ENCODE measurements at regions not wholly inside any gene's neighbourhood (a gene's known extent, or its start where the extent isn't known, plus 50 kb on each side); places are given as distances from the start of the nearest gene placed in this dataset.
"Not testable (repeated sequence)": the region's sequence is repeated elsewhere in the genome, so short reads cannot be mapped to it uniquely, and the experiment has no call there.

GRCh38 chr1:223992456-223993246, 121.3 kb upstream of the FBXO28 start:
- H3K4me1 ChIP-seq (ENCODE audit: control insufficient read depth, extremely low read depth, insufficient read depth, low read length); H3K79me2 ChIP-seq (ENCODE audit: control insufficient read depth, insufficient read depth, low read length); H3K9me3 ChIP-seq (replicated peaks; ENCODE audit: control insufficient read depth, insufficient read depth, low read length); H3K27me3 ChIP-seq (ENCODE audit: control insufficient read depth in 2 of 2, insufficient read depth in 2 of 2, low read length in 2 of 2); H2AFZ ChIP-seq (ENCODE audit: low read depth, low read length); H3K4me2 ChIP-seq (ENCODE audit: insufficient read depth, low read length); H3K9me1 ChIP-seq (replicated peaks; ENCODE audit: control insufficient read depth, extremely low read depth, insufficient read depth, low read length); H4K20me1 ChIP-seq (replicated peaks; ENCODE audit: control insufficient read depth, extremely low read depth, insufficient read depth, low read length); H3K36me3 ChIP-seq (ENCODE audit: control insufficient read depth in 2 of 2, extremely low read depth in 1 of 2, insufficient read depth in 2 of 2, low read length in 2 of 2); dilution Hi-C loops (cut with MboI; ENCODE audit: extremely low pct_ligation_motif_present, low sequenced_read_pairs): not testable (repeated sequence)
- BruUV-seq (replicated peaks), result TSS peak; percentile 53
- intact Hi-C loops (cut with micrococcal nuclease), result loop anchor here (2.0 to 10.0 kb wide), 6 partner anchors 58 to 340 kb away; partner anchors contain the start of genes NVL and TP53BP2
- Histone ChIP-seq H3K4me3 (replicated peaks in 1 of 3; ENCODE audit: insufficient read depth in 1 of 3, low read depth in 1 of 3, low read length in 3 of 3) (peak overlapping the region; percentile 48 to 64 (median 50)), H3K27ac (ENCODE audit: insufficient read depth, low read depth, low read length) (peak overlapping the region; percentile 40), H3K9ac (replicated peaks; ENCODE audit: extremely low read depth, insufficient read depth, low read length) (peak overlapping the region; percentile 51)
- CTCF ChIA-PET, result interaction anchor here (0.6 to 2.3 kb wide), 3 partner anchors 59 to 114 kb away, joined by 3 to 15 read pairs (median 6); no protein-coding TSS in a partner anchor
- FAIRE-seq (peak; percentile 90), DNase-seq (ENCODE audit: low read depth, low spot score) (peak; percentile 98)
- POLR2A ChIA-PET, result interaction anchor here (1.3 kb wide), 1 partner anchor 60 kb away, joined by 5 read pairs; no protein-coding TSS in a partner anchor
- peak; percentile 10 for TF ChIP-seq JUN (IDR thresholded peaks at IDR 0.05; ENCODE audit: borderline replicate concordance, insufficient read depth, insufficient read length, low read depth)

GRCh38 chr1:223991297-223991857, 122.5 kb upstream of the FBXO28 start:
- H2AFZ ChIP-seq (ENCODE audit: low read depth, low read length); H3K4me3 ChIP-seq (replicated peaks in 1 of 3; ENCODE audit: insufficient read depth in 1 of 3, low read depth in 1 of 3, low read length in 3 of 3); POLR2A ChIA-PET; H4K20me1 ChIP-seq (replicated peaks; ENCODE audit: control insufficient read depth, extremely low read depth, insufficient read depth, low read length); H3K4me2 ChIP-seq (ENCODE audit: insufficient read depth, low read length); BruUV-seq (replicated peaks); H3K27me3 ChIP-seq (ENCODE audit: control insufficient read depth in 2 of 2, insufficient read depth in 2 of 2, low read length in 2 of 2); DNase-seq (ENCODE audit: low read depth, low spot score); H3K79me2 ChIP-seq (ENCODE audit: control insufficient read depth, insufficient read depth, low read length); dilution Hi-C loops (cut with MboI; ENCODE audit: extremely low pct_ligation_motif_present, low sequenced_read_pairs); FAIRE-seq; H3K36me3 ChIP-seq (ENCODE audit: control insufficient read depth in 2 of 2, extremely low read depth in 1 of 2, insufficient read depth in 2 of 2, low read length in 2 of 2); H3K27ac ChIP-seq (ENCODE audit: insufficient read depth, low read depth, low read length); H3K4me1 ChIP-seq (ENCODE audit: control insufficient read depth, extremely low read depth, insufficient read depth, low read length); H3K9ac ChIP-seq (replicated peaks; ENCODE audit: extremely low read depth, insufficient read depth, low read length); CTCF ChIA-PET; H3K9me1 ChIP-seq (replicated peaks; ENCODE audit: control insufficient read depth, extremely low read depth, insufficient read depth, low read length); H3K9me3 ChIP-seq (replicated peaks; ENCODE audit: control insufficient read depth, insufficient read depth, low read length): not testable (repeated sequence)
- intact Hi-C loops (cut with micrococcal nuclease), result loop anchor here (5.0 to 10.0 kb wide), 3 partner anchors 147 to 341 kb away; partner anchors contain the start of genes NVL and TP53BP2

- not testable (repeated sequence) for H3K27ac ChIP-seq (ENCODE audit: insufficient read depth, low read depth, low read length); H3K9me1 ChIP-seq (replicated peaks; ENCODE audit: control insufficient read depth, extremely low read depth, insufficient read depth, low read length)
Measured at GRCh38 chr1:223961985-223962384, 116.2 kb upstream of the TP53BP2 start.

GRCh38 chr1:223952801-223953200, 107.1 kb upstream of the TP53BP2 start:
- DNase-seq (ENCODE audit: low read depth, low spot score); CTCF ChIA-PET: not testable (repeated sequence)

More at GRCh38 chr1:223961985-223962384, 116.2 kb upstream of the TP53BP2 start:
- H3K4me2 ChIP-seq (ENCODE audit: insufficient read depth, low read length); dilution Hi-C loops (cut with MboI; ENCODE audit: extremely low pct_ligation_motif_present, low sequenced_read_pairs); H4K20me1 ChIP-seq (replicated peaks; ENCODE audit: control insufficient read depth, extremely low read depth, insufficient read depth, low read length); H3K27me3 ChIP-seq (ENCODE audit: control insufficient read depth in 2 of 2, insufficient read depth in 2 of 2, low read length in 2 of 2); CTCF ChIA-PET; FAIRE-seq; H3K4me3 ChIP-seq (replicated peaks in 1 of 3; ENCODE audit: insufficient read depth in 1 of 3, low read depth in 1 of 3, low read length in 3 of 3); intact Hi-C loops (cut with micrococcal nuclease); H3K4me1 ChIP-seq (ENCODE audit: control insufficient read depth, extremely low read depth, insufficient read depth, low read length); H2AFZ ChIP-seq (ENCODE audit: low read depth, low read length); H3K79me2 ChIP-seq (ENCODE audit: control insufficient read depth, insufficient read depth, low read length); H3K9me3 ChIP-seq (replicated peaks; ENCODE audit: control insufficient read depth, insufficient read depth, low read length); H3K36me3 ChIP-seq (ENCODE audit: control insufficient read depth in 2 of 2, extremely low read depth in 1 of 2, insufficient read depth in 2 of 2, low read length in 2 of 2); POLR2A ChIA-PET; H3K9ac ChIP-seq (replicated peaks; ENCODE audit: extremely low read depth, insufficient read depth, low read length); BruUV-seq (replicated peaks): not testable (repeated sequence)
- DNase-seq (ENCODE audit: low read depth, low spot score), result peak; percentile 1

More at GRCh38 chr1:223952801-223953200, 107.1 kb upstream of the TP53BP2 start:
- H3K4me1 ChIP-seq (ENCODE audit: control insufficient read depth, extremely low read depth, insufficient read depth, low read length); H3K27me3 ChIP-seq (ENCODE audit: control insufficient read depth in 2 of 2, insufficient read depth in 2 of 2, low read length in 2 of 2); H3K9me3 ChIP-seq (replicated peaks; ENCODE audit: control insufficient read depth, insufficient read depth, low read length); H3K9ac ChIP-seq (replicated peaks; ENCODE audit: extremely low read depth, insufficient read depth, low read length); POLR2A ChIA-PET; FAIRE-seq; H4K20me1 ChIP-seq (replicated peaks; ENCODE audit: control insufficient read depth, extremely low read depth, insufficient read depth, low read length); dilution Hi-C loops (cut with MboI; ENCODE audit: extremely low pct_ligation_motif_present, low sequenced_read_pairs); H3K27ac ChIP-seq (ENCODE audit: insufficient read depth, low read depth, low read length); intact Hi-C loops (cut with micrococcal nuclease); H3K36me3 ChIP-seq (ENCODE audit: control insufficient read depth in 2 of 2, extremely low read depth in 1 of 2, insufficient read depth in 2 of 2, low read length in 2 of 2); H3K4me3 ChIP-seq (replicated peaks in 1 of 3; ENCODE audit: insufficient read depth in 1 of 3, low read depth in 1 of 3, low read length in 3 of 3); BruUV-seq (replicated peaks); H3K79me2 ChIP-seq (ENCODE audit: control insufficient read depth, insufficient read depth, low read length); H3K4me2 ChIP-seq (ENCODE audit: insufficient read depth, low read length); H3K9me1 ChIP-seq (replicated peaks; ENCODE audit: control insufficient read depth, extremely low read depth, insufficient read depth, low read length); H2AFZ ChIP-seq (ENCODE audit: low read depth, low read length): not testable (repeated sequence)
